Fibroblast of peridontal ligament (primary cell): ENCODE measurements at regions not wholly inside any gene's neighbourhood (a gene's known extent, or its start where the extent isn't known, plus 50 kb on each side); places are given as distances from the start of the nearest gene placed in this dataset.

Experiments used
- DNase-seq: peaks from one replicate; pipeline ENCODE4 v3.0.0-alpha.2; 2010; ENCODE audit errors: extremely low read depth

DNA sequence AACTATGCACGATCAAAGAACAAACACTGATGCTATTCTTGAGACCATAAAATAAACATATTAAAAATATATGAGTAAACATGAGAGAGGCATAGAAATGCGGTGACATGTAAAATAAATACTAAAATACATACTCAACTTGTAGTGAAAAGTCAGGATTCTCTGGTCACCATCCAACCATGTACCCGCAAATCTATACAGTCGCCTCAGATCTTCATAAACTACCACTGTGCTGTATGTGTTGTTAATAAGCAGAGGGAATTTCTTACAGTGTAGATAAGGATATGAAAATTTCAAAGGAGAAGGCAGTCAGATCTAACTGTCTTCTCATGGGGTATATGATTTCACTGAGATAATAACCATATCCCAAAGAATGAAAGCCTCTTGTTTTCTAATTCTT lies 67.8 kb upstream of the FAM47B start:
- DNase-seq = no peak

DNA sequence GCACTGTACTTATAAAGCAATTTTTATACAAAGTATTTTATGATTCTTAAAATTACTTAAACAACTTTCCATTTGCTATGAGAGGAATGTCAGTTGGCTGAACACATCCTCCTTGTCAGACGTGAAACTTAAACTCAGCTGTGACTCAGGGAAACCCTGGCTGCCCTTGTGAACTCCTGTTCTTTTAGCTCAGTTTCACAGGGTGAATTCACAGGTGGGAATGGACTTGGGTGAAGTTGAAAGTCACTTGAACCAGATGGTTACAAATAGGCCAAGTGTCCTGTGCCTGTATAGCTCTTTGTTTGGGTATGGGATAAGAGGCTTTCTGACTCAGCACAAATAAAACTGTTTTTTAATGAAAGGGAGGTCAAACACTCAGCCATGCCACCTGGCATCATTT lies 67.4 kb upstream of the FAM47B start:
- peak; percentile 72 for DNase-seq

DNA sequence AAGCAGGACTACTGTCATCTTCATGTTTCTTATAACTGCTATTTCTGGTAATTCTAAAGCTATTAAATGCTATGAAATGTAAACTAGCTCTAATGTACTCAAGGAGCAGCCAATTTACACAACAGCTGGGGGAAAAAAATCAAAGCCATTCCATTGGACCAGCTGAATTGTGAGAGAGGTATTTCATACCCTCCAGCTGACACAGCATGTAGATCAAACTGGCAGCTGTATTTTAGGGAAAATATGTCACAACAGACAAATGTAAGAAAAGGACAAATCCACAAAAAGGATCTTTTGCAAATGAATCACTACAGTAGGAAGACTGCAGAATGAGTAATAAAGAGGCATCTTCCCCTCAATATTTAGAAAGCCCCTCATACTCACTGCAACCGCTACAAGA lies 65.2 kb upstream of the FAM47B start:
- peak; percentile 38 for DNase-seq

GRCh38 chrX:34879346-34879745 lies 63.2 kb upstream of the FAM47B start:
- no peak for DNase-seq

GRCh38 chrX:34879886-34880285 lies 62.7 kb upstream of the FAM47B start:
- no peak for DNase-seq

GRCh38 chrX:34880656-34881055 lies 61.9 kb upstream of the FAM47B start:
- peak; percentile 52 for DNase-seq

GRCh38 chrX:34881671-34882070 lies 60.9 kb upstream of the FAM47B start:
- DNase-seq = no peak

GRCh38 chrX:34884817-34885216 lies 57.8 kb upstream of the FAM47B start:
- peak; percentile 80 for DNase-seq

DNA sequence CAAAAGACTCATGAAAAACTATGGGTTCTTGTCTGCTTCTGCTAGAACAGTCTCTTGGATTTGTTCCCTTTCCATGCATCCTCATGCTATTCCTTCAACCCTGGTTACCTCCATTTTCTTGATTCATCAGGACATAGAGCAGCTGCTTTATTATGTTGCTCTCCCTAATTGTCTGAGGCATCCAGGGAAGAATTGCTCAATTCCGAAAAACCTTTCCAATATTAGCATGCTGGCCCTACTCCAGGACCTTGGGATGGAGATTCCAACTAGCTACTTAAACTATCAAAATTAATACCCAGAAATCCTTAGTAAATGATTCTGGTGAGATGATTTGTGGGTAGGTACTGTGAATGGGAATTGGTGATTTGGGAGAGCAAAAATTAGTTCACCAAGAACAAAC lies 56.6 kb upstream of the FAM47B start:
- no peak for DNase-seq

DNA sequence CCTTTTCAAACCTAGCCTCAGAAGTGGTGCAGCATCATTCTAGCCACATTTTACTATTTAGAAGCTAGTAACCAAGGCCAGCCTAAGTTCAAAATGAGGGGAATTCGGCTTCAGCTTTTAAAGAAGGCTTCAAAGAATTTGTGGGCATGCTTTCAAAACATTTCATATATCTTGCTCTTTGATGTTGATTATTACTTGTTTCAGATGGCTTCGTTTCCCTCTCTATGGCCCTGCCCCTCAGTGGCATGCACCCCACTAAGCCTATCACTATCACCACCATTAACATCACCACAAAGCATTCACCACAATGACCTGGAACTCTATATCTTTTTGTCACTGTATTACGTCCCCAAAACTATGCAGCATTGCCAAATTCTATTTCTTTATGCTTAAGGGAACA lies 51.2 kb upstream of the FAM47B start:
- DNase-seq = no peak
